Gastrocnemius medialis (tissue), 4 donors: ENCODE measurements at regions not wholly inside any gene's neighbourhood (a gene's known extent, or its start where the extent isn't known, plus 50 kb on each side); places are given as distances from the start of the nearest gene placed in this dataset.

ENCODE experiments used
- ATAC-seq, 2 donors: fragments of 150-250 bp; one replicate each; pipeline ENCODE4 v1.9.1; 2016
- DNase-seq, 2 donors: peaks; one replicate each; pipeline ENCODE4 v3.0.0-alpha.2; 2019
- H3K27ac ChIP-seq, 4 donors: fragments of 200-600 bp; sonication (generic); 1 replicate in 1 of 4; 2 replicates in 3 of 4; pipeline ENCODE4 v1.5.1; 2016 to 2018; ENCODE audit warnings: mild to moderate bottlenecking in 2 of 4, moderate library complexity in 1 of 4
- H3K27me3 ChIP-seq, 3 donors: fragments of 200-600 bp; sonication (generic) in 2 of 3; 1 replicate in 1 of 3; 2 replicates in 2 of 3; pipeline versions ENCODE4 v1.5.1 to v1.6.0; 2016 to 2019; ENCODE audit warnings: mild to moderate bottlenecking in 1 of 3, moderate library complexity in 1 of 3
- H3K36me3 ChIP-seq, 2 donors: fragments of 200-600 bp; sonication (generic) in 1 of 2; one replicate each; pipeline ENCODE4 v1.5.1; 2017 to 2018
- H3K4me1 ChIP-seq, 2 donors: fragments of 200-600 bp; sonication (generic) in 1 of 2; one replicate each; pipeline ENCODE4 v1.5.1; 2016 to 2017; ENCODE audit warnings: mild to moderate bottlenecking in 2 of 2
- H3K4me3 ChIP-seq, 4 donors: fragments of 200-600 bp; sonication (generic) in 3 of 4; 1 replicate in 1 of 4; 2 replicates in 3 of 4; pipeline ENCODE4 v1.5.1; 2016 to 2019; ENCODE audit warnings: mild to moderate bottlenecking in 2 of 4
- H3K9me3 ChIP-seq, 3 donors: fragments of 200-600 bp; sonication (generic) in 2 of 3; 1 replicate in 1 of 3; 2 replicates in 2 of 3; pipeline ENCODE4 v1.5.1; 2016 to 2019
- CTCF ChIP-seq, 5 experiments: fragments of 450-650 bp in 3 of 5; fragments of 200-600 bp in 2 of 5; sonication (generic) in 2 of 5; IDR thresholded peaks in 4 of 5; conservative IDR thresholded peaks in 1 of 5; 1 replicate in 4 of 5; 2 replicates in 1 of 5; pipeline ENCODE4 v1.5.1; 2016 to 2019; ENCODE audit warnings: antibody characterized with exemption in 5 of 5, mild to moderate bottlenecking in 3 of 5, moderate library complexity in 3 of 5
- POLR2A ChIP-seq, 2 donors: fragments of 450-650 bp; IDR thresholded peaks; one replicate each; pipeline ENCODE4 v1.6.1; 2017; ENCODE audit warnings: antibody characterized with exemption in 2 of 2, mild to moderate bottlenecking in 2 of 2, moderate library complexity in 2 of 2
- in situ Hi-C, 4 donors: fragments of 200-750 bp; cut with MboI; loops; one replicate each; pipeline versions ENCODE4 v1.15.0 to v1.8.0; 2017; ENCODE audit warnings: low sequenced_read_pairs in 4 of 4
- intact Hi-C: fragments of 100-400 bp; cut with DNase I; formaldehyde crosslinking; loops from one replicate; pipeline ENCODE4 v1.15.1; 2023; ENCODE audit warnings: low total_unique reads

DNA sequence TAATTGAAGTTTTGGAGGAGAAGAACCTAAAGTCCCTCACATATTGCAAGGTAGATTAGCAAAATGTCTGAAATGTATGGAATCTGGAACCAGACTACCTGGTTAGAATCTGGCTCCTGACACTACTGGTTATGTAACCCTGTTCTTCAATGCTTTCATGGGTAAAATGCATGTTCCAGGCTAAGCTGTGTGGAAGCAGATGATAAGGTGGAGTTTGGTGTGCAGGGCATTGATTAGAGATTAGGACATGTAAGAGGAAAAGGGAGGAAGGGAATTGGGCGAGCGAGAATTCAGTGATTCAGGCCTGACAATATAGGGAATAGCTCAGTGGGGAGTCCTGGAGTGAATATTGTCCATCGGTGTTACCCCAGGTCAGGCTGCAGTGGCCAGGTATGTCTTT lies 165.8 kb upstream of the SFRP2 start:
- Histone ChIP-seq H3K4me3 (no peak overlapping the region), H3K4me1 (no peaks in the 10 kb centered on the region), H3K36me3 (no peaks in the 10 kb centered on the region), H3K27me3 (no peaks in the 10 kb centered on the region), H3K9me3 (no peaks in the 10 kb centered on the region), H3K27ac (no peak overlapping the region)
- no peak for TF ChIP-seq CTCF (IDR thresholded peaks at IDR 0.05 in 4 of 5, conservative IDR thresholded peaks at IDR 0.05 in 1 of 5)
- no peak for TF ChIP-seq POLR2A (IDR thresholded peaks at IDR 0.05)
- DNase-seq (no peak), ATAC-seq (no peak)
- in situ Hi-C loops, result no loop called here
- intact Hi-C loops, result no loop called here

GRCh38 chr4:153950100-153950979 lies 161.5 kb upstream of the SFRP2 start:
- intact Hi-C loops (no loop called here), in situ Hi-C loops (no loop called here)
- Histone ChIP-seq H3K4me1 (no peaks in the 10 kb centered on the region), H3K9me3 (no peaks in the 10 kb centered on the region), H3K36me3 (no peaks in the 10 kb centered on the region), H3K4me3 (no peak overlapping the region), H3K27ac (no peak overlapping the region), H3K27me3 (no peaks in the 10 kb centered on the region)
- TF ChIP-seq POLR2A (IDR thresholded peaks at IDR 0.05) (no peak), CTCF (IDR thresholded peaks at IDR 0.05 in 4 of 5, conservative IDR thresholded peaks at IDR 0.05 in 1 of 5) (no peak)
- ATAC-seq (no peak), DNase-seq (no peak)

- no peak for TF ChIP-seq CTCF (IDR thresholded peaks at IDR 0.05 in 4 of 5, conservative IDR thresholded peaks at IDR 0.05 in 1 of 5)
- no peak for TF ChIP-seq POLR2A (IDR thresholded peaks at IDR 0.05)
- intact Hi-C loops, result no loop called here
- ATAC-seq (no peak), DNase-seq (no peak)
- no peaks in the 10 kb centered on the region for H3K36me3 ChIP-seq
- no peaks in the 10 kb centered on the region for H3K27me3 ChIP-seq
- in situ Hi-C loops, result no loop called here
- H3K4me1 ChIP-seq, result no peaks in the 10 kb centered on the region
- H3K9me3 ChIP-seq, result no peaks in the 10 kb centered on the region
- H3K4me3 ChIP-seq, result no peak overlapping the region
- no peak overlapping the region for H3K27ac ChIP-seq
Observed at GRCh38 chr4:153948041-153948440, 159.2 kb upstream of the SFRP2 start.

- TF ChIP-seq POLR2A (IDR thresholded peaks at IDR 0.05), result no peak
- H3K4me1 ChIP-seq, result no peaks in the 10 kb centered on the region
- no peaks in the 10 kb centered on the region for H3K9me3 ChIP-seq
- no peak overlapping the region for H3K27ac ChIP-seq
- no peaks in the 10 kb centered on the region for H3K27me3 ChIP-seq
- intact Hi-C loops (no loop called here), in situ Hi-C loops (no loop called here)
- H3K4me3 ChIP-seq, result no peak overlapping the region
- no peaks in the 10 kb centered on the region for H3K36me3 ChIP-seq
- DNase-seq, result no peak
- no peak for ATAC-seq
Observed at GRCh38 chr4:153947124-153947523, 158.2 kb upstream of the SFRP2 start.

DNA sequence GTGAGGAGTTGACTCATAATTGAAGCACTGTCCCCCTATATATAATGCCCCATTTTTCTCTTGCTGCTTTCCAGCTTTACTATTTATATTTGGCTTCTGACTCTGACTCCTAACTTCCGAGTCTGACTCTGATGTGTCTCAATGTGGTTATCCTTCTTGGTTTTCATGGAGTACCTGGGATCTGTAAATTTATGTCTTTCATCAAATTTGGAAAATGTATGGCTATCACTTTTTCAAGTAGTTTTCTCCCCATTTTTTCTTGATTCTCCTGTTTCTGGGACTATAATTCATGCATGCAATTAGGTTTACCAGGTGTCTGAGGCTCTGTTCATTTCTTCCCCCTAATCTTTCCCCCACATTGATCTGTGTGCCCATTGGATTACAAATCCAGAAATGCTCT lies 156.8 kb upstream of the SFRP2 start:
- in situ Hi-C loops, result no loop called here
- intact Hi-C loops, result no loop called here
- H3K9me3 ChIP-seq, result no peaks in the 10 kb centered on the region
- no peak overlapping the region for H3K4me3 ChIP-seq
- no peaks in the 10 kb centered on the region for H3K27me3 ChIP-seq
- ATAC-seq, result no peak
- no peak for DNase-seq
- H3K27ac ChIP-seq, result no peak overlapping the region
- H3K4me1 ChIP-seq, result no peaks in the 10 kb centered on the region
- H3K36me3 ChIP-seq, result no peaks in the 10 kb centered on the region
- no peak for TF ChIP-seq POLR2A (IDR thresholded peaks at IDR 0.05)
